H9 (cell line): ENCODE measurements at regions not wholly inside any gene's neighbourhood (a gene's known extent, or its start where the extent isn't known, plus 50 kb on each side); places are given as distances from the start of the nearest gene placed in this dataset.

Experiments
- DNase-seq: peaks from one replicate; pipeline ENCODE4 v3.0.0-alpha.2; 2017
- H2AFZ ChIP-seq: one replicate; pipeline ENCODE4 v1.6.1; 2013; ENCODE audit warnings: mild to moderate bottlenecking, low read length, control low read depth, moderate library complexity
- H2AK5ac ChIP-seq: 2 replicates; pipeline ENCODE4 v1.6.1; 2013; ENCODE audit warnings: low read length, control low read depth, mixed read lengths; ENCODE audit not compliant: insufficient read length
- H2BK120ac ChIP-seq: one replicate; pipeline ENCODE4 v1.6.1; 2013; ENCODE audit warnings: low read depth, mild to moderate bottlenecking, low read length, control low read depth, inconsistent platforms; ENCODE audit not compliant: poor library complexity, severe bottlenecking
- H2BK12ac ChIP-seq: 2 replicates; pipeline ENCODE4 v1.6.1; 2013; ENCODE audit warnings: low read length, control low read depth, mixed read lengths, low read depth; ENCODE audit not compliant: insufficient read length
- H2BK15ac ChIP-seq: 2 replicates; pipeline ENCODE4 v1.6.1; 2013; ENCODE audit warnings: low read depth, low read length, control low read depth
- H2BK20ac ChIP-seq: one replicate; pipeline ENCODE4 v1.6.1; 2013; ENCODE audit warnings: low read depth, mild to moderate bottlenecking, low read length, control low read depth, inconsistent platforms; ENCODE audit not compliant: poor library complexity, severe bottlenecking
- H2BK5ac ChIP-seq: 2 replicates; pipeline ENCODE4 v1.6.1; 2013; ENCODE audit warnings: low read length, control low read depth, mixed read lengths; ENCODE audit not compliant: insufficient read length
- H3K14ac ChIP-seq: 2 replicates; pipeline ENCODE4 v1.6.1; 2013; ENCODE audit warnings: low read length, control low read depth; ENCODE audit not compliant: insufficient read depth
- H3K18ac ChIP-seq: 2 replicates; pipeline ENCODE4 v1.6.1; 2013; ENCODE audit warnings: low read depth, mild to moderate bottlenecking, mixed read lengths, low read length, control low read depth; ENCODE audit not compliant: insufficient read length
- H3K23ac ChIP-seq: 2 replicates; pipeline ENCODE4 v1.6.1; 2013; ENCODE audit warnings: low read length, control low read depth, mixed read lengths, low read depth; ENCODE audit not compliant: insufficient read length
- H3K23me2 ChIP-seq: 2 replicates; pipeline ENCODE4 v1.6.1; 2013; ENCODE audit warnings: low read depth, mild to moderate bottlenecking, mixed read lengths, low read length, control low read depth; ENCODE audit not compliant: insufficient read length, poor library complexity, severe bottlenecking
- H3K27ac ChIP-seq: 2 replicates; pipeline ENCODE4 v1.5.1; 2013; ENCODE audit warnings: low read length, control low read depth, mixed read lengths, low read depth; ENCODE audit not compliant: insufficient read length
- H3K27me3 ChIP-seq: 2 replicates; pipeline ENCODE4 v1.6.1; 2013; ENCODE audit warnings: low read length, control low read depth, inconsistent platforms; ENCODE audit not compliant: insufficient read depth
- H3K4ac ChIP-seq: 2 replicates; pipeline ENCODE4 v1.6.1; 2013; ENCODE audit warnings: low read depth, mild to moderate bottlenecking, control low read depth, inconsistent platforms, low read length, moderate library complexity
- H3K4me1 ChIP-seq: 2 replicates; pipeline ENCODE4 v1.6.1; 2013; ENCODE audit warnings: low read length, control low read depth, inconsistent platforms; ENCODE audit not compliant: insufficient read depth
- H3K4me2 ChIP-seq: 2 replicates; pipeline ENCODE4 v1.6.1; 2013; ENCODE audit warnings: low read length, control low read depth, mixed read lengths; ENCODE audit not compliant: insufficient read length, insufficient read depth
- H3K56ac ChIP-seq: 2 replicates; pipeline ENCODE4 v1.6.1; 2013; ENCODE audit warnings: low read depth, mild to moderate bottlenecking, mixed read lengths, low read length, control low read depth; ENCODE audit not compliant: insufficient read length
- H3K79me1 ChIP-seq: 2 replicates; pipeline ENCODE4 v1.6.1; 2013; ENCODE audit warnings: low read depth, mild to moderate bottlenecking, moderate library complexity, low read length, control low read depth, inconsistent platforms; ENCODE audit not compliant: insufficient read depth, poor library complexity, severe bottlenecking
- H3K79me2 ChIP-seq: 2 replicates; pipeline ENCODE4 v1.6.1; 2013; ENCODE audit warnings: low read length, control low read depth, inconsistent platforms; ENCODE audit not compliant: insufficient read depth
- H3K9ac ChIP-seq: 2 replicates; pipeline ENCODE4 v1.6.1; 2013; ENCODE audit warnings: low read length, control low read depth, mixed read lengths; ENCODE audit not compliant: insufficient read length; ENCODE audit errors: extremely low read depth
- H3K9me3 ChIP-seq: one replicate; pipeline ENCODE4 v1.6.1; 2013; ENCODE audit warnings: low read depth, low read length, inconsistent platforms; ENCODE audit not compliant: control insufficient read depth
- H3T11ph ChIP-seq: one replicate; pipeline ENCODE4 v1.6.1; 2013; ENCODE audit warnings: mild to moderate bottlenecking, low read length, control low read depth, inconsistent platforms
- H4K20me1 ChIP-seq: one replicate; pipeline ENCODE4 v1.6.1; 2013; ENCODE audit not compliant: control insufficient read depth, insufficient read length, insufficient read depth
- H4K5ac ChIP-seq: 2 replicates; pipeline ENCODE4 v1.6.1; 2013; ENCODE audit warnings: low read depth, mild to moderate bottlenecking, mixed read lengths, low read length, control low read depth; ENCODE audit not compliant: insufficient read length
- H4K8ac ChIP-seq: replicated peaks from 2 replicates; pipeline ENCODE4 v1.6.1; 2013; ENCODE audit warnings: low read length, control low read depth, mixed read lengths, low read depth; ENCODE audit not compliant: insufficient read length
- H4K91ac ChIP-seq: 2 replicates; pipeline ENCODE4 v1.6.1; 2013; ENCODE audit warnings: low read depth, mild to moderate bottlenecking, moderate library complexity, mixed read lengths, low read length, control low read depth; ENCODE audit not compliant: insufficient read length
- H3K27ac Mint-ChIP-seq, 3 experiments: 2 replicates in 2 of 3; 3 replicates in 1 of 3; pipeline ENCODE4 v1.8.0; 2020 to 2021; ENCODE audit warnings: mixed read lengths in 3 of 3, mild to moderate bottlenecking in 1 of 3, moderate library complexity in 1 of 3
- H3K27me3 Mint-ChIP-seq: 2 replicates; pipeline ENCODE4 v1.8.0; 2021; ENCODE audit warnings: low read depth, mild to moderate bottlenecking, moderate library complexity, mixed read lengths
- H3K36me3 Mint-ChIP-seq, 3 experiments: 2 replicates in 2 of 3; 3 replicates in 1 of 3; pipeline ENCODE4 v1.8.0; 2020 to 2021; ENCODE audit warnings: low read depth in 3 of 3, mixed read lengths in 3 of 3; ENCODE audit not compliant: insufficient read depth in 1 of 3
- H3K4me1 Mint-ChIP-seq, 2 experiments: 2 replicates each; pipeline ENCODE4 v1.8.0; 2020; ENCODE audit warnings: mixed read lengths in 2 of 2
- H3K4me3 Mint-ChIP-seq, 2 experiments: 2 replicates in 1 of 2; 3 replicates in 1 of 2; pipeline ENCODE4 v1.8.0; 2020 to 2021; ENCODE audit warnings: mild to moderate bottlenecking in 2 of 2, mixed read lengths in 2 of 2, moderate library complexity in 1 of 2
- H3K9me3 Mint-ChIP-seq, 2 experiments: 2 replicates in 1 of 2; 3 replicates in 1 of 2; pipeline ENCODE4 v1.8.0; 2020; ENCODE audit warnings: mild to moderate bottlenecking in 2 of 2, mixed read lengths in 2 of 2, moderate library complexity in 1 of 2
- WGBS: extraction: QIAGEN DNeasy Blood & Tissue Kit; methylation state at CpG from one replicate; pipeline ENCODE4 v1.1.7; 2013; ENCODE audit warnings: missing lambda C conversion rate, low lambda C conversion rate, mixed read lengths; ENCODE audit not compliant: insufficient read length; ENCODE audit errors: extremely low coverage; 5-methylcytosine and 5-hydroxymethylcytosine counted together
- TF ChIP-seq, protein P1 (sequence below): fragments of 200-600 bp; sonication (generic); conservative IDR thresholded peaks from 3 replicates; pipeline ENCODE4 v1.8.0; 2021; ENCODE audit warnings: antibody characterized with exemption, mild to moderate bottlenecking

DNA sequence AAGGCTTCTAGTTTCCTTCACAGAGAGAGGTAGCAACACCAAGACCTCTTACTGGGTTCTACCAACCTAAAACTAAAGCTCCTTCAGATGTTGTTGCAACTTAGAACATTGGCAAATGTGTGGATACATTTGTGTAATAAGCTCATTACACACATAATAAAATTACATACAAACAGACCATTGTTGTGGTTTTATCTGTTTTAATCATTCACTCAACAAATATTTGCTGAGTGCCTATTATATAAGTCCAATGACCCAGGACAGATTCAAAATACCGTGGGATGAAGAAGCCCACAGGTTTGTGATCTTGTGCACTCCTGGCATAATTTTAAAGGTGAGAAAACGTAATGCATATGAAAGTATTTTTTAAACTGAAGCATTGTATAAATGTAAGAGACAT lies 160.4 kb upstream of the NPVF start:
- no peaks in the 10 kb centered on the region for H3K79me2 ChIP-seq
- no peaks in the 10 kb centered on the region for H4K20me1 ChIP-seq
- no peaks in the 10 kb centered on the region for H3K9me3 ChIP-seq
- no peak overlapping the region for H2AK5ac ChIP-seq
- H3K4ac ChIP-seq = no peak overlapping the region
- no peak overlapping the region for H3K9ac ChIP-seq
- no peak overlapping the region for H3K27ac ChIP-seq
- H3T11ph ChIP-seq = no peak overlapping the region
- no CpG with 5 or more reads among the region's 2 CpGs for WGBS
- H3K4me1 Mint-ChIP-seq = peaks cover 8 to 14% of the 10 kb centered on the region in 2 experiments; a peak in 3 of 4 replicates
- H3K4me1 ChIP-seq = 0 out of 2 replicates have a peak, but pooled peaks cover 4% of the 10 kb centered on the region
- no peak overlapping the region for H2BK12ac ChIP-seq
- H3K23ac ChIP-seq = no peak overlapping the region
- no peak overlapping the region for H2BK15ac ChIP-seq
- no peaks in the 10 kb centered on the region for H3K23me2 ChIP-seq
- H2BK120ac ChIP-seq = no peak overlapping the region
- H2BK20ac ChIP-seq = no peak overlapping the region
- no peak overlapping the region for H4K8ac ChIP-seq
- no peaks in the 10 kb centered on the region for H3K79me1 ChIP-seq
- DNase-seq = no peak
- no peak overlapping the region for H3K14ac ChIP-seq
- H4K5ac ChIP-seq = no peak overlapping the region
- H2BK5ac ChIP-seq = no peak overlapping the region
- peaks cover 6% of the 10 kb centered on the region for H3K27me3 Mint-ChIP-seq
- no peak overlapping the region for H3K4me3 Mint-ChIP-seq
- TF ChIP-seq, protein P1, sequence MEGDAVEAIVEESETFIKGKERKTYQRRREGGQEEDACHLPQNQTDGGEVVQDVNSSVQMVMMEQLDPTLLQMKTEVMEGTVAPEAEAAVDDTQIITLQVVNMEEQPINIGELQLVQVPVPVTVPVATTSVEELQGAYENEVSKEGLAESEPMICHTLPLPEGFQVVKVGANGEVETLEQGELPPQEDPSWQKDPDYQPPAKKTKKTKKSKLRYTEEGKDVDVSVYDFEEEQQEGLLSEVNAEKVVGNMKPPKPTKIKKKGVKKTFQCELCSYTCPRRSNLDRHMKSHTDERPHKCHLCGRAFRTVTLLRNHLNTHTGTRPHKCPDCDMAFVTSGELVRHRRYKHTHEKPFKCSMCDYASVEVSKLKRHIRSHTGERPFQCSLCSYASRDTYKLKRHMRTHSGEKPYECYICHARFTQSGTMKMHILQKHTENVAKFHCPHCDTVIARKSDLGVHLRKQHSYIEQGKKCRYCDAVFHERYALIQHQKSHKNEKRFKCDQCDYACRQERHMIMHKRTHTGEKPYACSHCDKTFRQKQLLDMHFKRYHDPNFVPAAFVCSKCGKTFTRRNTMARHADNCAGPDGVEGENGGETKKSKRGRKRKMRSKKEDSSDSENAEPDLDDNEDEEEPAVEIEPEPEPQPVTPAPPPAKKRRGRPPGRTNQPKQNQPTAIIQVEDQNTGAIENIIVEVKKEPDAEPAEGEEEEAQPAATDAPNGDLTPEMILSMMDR = no peak
- no peak overlapping the region for H3K56ac ChIP-seq
- H3K4me2 ChIP-seq = no peak overlapping the region
- H3K27ac Mint-ChIP-seq = peak overlapping the region in 1 of 3 experiments; percentile 67; a peak in 1 of 7 replicates
- H3K36me3 Mint-ChIP-seq = no peaks in the 10 kb centered on the region
- H3K9me3 Mint-ChIP-seq = no peaks in the 10 kb centered on the region
- H2AFZ ChIP-seq = no peak overlapping the region
- H3K27me3 ChIP-seq = no peaks in the 10 kb centered on the region
- H3K18ac ChIP-seq = no peak overlapping the region
- no peak overlapping the region for H4K91ac ChIP-seq
